Neural crest cell (in vitro differentiated cells): ENCODE measurements at regions not wholly inside any gene's neighbourhood (a gene's known extent, or its start where the extent isn't known, plus 50 kb on each side); places are given as distances from the start of the nearest gene placed in this dataset.

Experiments
- DNase-seq: peaks from one replicate; pipeline ENCODE4 v3.0.0; 2021; ENCODE audit warnings: low read depth, mixed read lengths, low spot score
- H3K27ac Mint-ChIP-seq: one replicate; pipeline ENCODE4 v1.8.0; 2021; ENCODE audit warnings: mild to moderate bottlenecking, mixed read lengths; ENCODE audit not compliant: unreplicated experiment
- H3K27me3 Mint-ChIP-seq: 2 replicates; pipeline ENCODE4 v1.8.0; 2021; ENCODE audit warnings: low read depth, mild to moderate bottlenecking, mixed read lengths
- H3K36me3 Mint-ChIP-seq: 2 replicates; pipeline ENCODE4 v1.8.0; 2021; ENCODE audit warnings: low read depth, mild to moderate bottlenecking, mixed read lengths
- H3K4me1 Mint-ChIP-seq: 2 replicates; pipeline ENCODE4 v1.8.0; 2021; ENCODE audit warnings: mixed read lengths
- H3K4me3 Mint-ChIP-seq: one replicate; pipeline ENCODE4 v1.8.0; 2021; ENCODE audit warnings: mild to moderate bottlenecking, mixed read lengths
- H3K9me3 Mint-ChIP-seq: 2 replicates; pipeline ENCODE4 v1.8.0; 2021; ENCODE audit warnings: mixed read lengths
- TF ChIP-seq, protein P1 (sequence below): fragments of 200-600 bp; sonication (generic); conservative IDR thresholded peaks from 2 replicates; pipeline ENCODE4 v1.5.0; 2021; ENCODE audit warnings: antibody characterized with exemption, mild to moderate bottlenecking

DNA sequence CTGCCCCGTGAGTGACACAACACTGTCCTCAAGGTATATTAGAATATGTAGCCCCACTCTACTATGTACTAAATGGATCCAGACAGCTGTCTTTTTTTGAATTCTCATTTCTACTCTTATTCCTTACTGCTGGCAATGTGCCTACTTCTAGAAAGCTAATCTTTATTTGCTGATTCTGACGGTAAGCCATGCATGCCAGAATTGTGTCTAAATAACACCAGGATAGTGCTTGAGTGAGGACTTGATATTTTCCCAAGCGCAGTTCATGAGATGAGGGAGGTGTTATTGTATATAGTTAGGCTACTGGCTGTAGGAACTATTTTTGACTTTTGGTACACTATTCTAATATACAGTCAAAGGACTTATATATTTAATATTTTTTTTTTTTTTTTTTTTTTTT lies 316.2 kb upstream of the NAV3 start:
- H3K9me3 Mint-ChIP-seq, result no peaks in the 10 kb centered on the region

DNA sequence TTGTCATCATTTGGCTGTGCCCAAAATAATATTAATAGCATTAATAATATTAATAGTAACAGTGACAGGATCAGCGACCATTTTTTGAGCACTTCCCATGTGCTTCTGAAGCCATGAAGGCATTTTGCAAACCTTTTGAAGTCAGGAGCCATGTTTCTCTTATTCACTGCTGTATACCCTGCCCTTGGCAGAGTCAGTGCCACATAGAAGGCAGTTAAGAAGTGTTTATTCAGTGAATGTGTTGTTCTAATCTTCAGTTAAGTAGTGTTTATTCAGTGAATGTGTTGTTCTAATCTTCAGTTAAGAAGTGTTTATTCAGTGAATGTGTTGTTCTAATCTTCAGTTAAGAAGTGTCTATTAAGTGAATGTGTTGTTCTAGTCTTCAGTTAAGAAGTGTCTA lies 319.7 kb upstream of the NAV3 start:
- Mint-ChIP-seq H3K4me3 (no peak overlapping the region), H3K36me3 (no peaks in the 10 kb centered on the region), H3K27ac (no peak overlapping the region), H3K27me3 (peaks cover 3% of the 10 kb centered on the region), H3K9me3 (no peaks in the 10 kb centered on the region), H3K4me1 (no peaks in the 10 kb centered on the region)
- DNase-seq, result no peak
- TF ChIP-seq, protein P1, sequence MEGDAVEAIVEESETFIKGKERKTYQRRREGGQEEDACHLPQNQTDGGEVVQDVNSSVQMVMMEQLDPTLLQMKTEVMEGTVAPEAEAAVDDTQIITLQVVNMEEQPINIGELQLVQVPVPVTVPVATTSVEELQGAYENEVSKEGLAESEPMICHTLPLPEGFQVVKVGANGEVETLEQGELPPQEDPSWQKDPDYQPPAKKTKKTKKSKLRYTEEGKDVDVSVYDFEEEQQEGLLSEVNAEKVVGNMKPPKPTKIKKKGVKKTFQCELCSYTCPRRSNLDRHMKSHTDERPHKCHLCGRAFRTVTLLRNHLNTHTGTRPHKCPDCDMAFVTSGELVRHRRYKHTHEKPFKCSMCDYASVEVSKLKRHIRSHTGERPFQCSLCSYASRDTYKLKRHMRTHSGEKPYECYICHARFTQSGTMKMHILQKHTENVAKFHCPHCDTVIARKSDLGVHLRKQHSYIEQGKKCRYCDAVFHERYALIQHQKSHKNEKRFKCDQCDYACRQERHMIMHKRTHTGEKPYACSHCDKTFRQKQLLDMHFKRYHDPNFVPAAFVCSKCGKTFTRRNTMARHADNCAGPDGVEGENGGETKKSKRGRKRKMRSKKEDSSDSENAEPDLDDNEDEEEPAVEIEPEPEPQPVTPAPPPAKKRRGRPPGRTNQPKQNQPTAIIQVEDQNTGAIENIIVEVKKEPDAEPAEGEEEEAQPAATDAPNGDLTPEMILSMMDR, result no peak

More for the DNA sequence above, 316.2 kb upstream of the NAV3 start:
- H3K4me1 Mint-ChIP-seq, result no peaks in the 10 kb centered on the region
- no peak overlapping the region for H3K4me3 Mint-ChIP-seq
- no peaks in the 10 kb centered on the region for H3K36me3 Mint-ChIP-seq
- H3K27ac Mint-ChIP-seq, result no peak overlapping the region
- TF ChIP-seq, protein P1, result no peak
- H3K27me3 Mint-ChIP-seq, result no peaks in the 10 kb centered on the region
- no peak for DNase-seq

DNA sequence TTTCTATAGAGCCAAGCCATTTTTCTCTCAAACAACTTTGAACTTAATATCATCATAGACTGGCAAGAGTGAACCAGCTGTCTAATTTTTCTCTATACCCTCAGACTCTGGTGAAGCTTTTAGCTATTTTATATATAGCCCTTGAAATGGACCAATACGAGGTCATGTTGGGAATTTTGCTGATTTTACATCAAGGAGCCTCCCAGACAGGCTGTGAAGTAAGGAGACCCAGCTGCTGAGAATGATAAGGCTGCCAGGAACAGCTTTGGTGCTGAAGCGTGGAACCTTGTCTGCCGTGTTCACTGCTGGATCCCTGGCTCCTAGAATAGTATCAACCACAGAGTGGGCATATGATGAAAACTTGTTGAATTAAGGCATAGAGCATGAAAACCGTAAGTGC lies 326.2 kb upstream of the NAV3 start:
- DNase-seq, result no peak
- no peak overlapping the region for H3K27ac Mint-ChIP-seq
- H3K4me3 Mint-ChIP-seq, result no peak overlapping the region
- TF ChIP-seq, protein P1, result no peak
- peaks cover 5% of the 10 kb centered on the region for H3K27me3 Mint-ChIP-seq
- H3K36me3 Mint-ChIP-seq, result no peaks in the 10 kb centered on the region
- peaks cover 2% of the 10 kb centered on the region for H3K9me3 Mint-ChIP-seq
- no peaks in the 10 kb centered on the region for H3K4me1 Mint-ChIP-seq

DNA sequence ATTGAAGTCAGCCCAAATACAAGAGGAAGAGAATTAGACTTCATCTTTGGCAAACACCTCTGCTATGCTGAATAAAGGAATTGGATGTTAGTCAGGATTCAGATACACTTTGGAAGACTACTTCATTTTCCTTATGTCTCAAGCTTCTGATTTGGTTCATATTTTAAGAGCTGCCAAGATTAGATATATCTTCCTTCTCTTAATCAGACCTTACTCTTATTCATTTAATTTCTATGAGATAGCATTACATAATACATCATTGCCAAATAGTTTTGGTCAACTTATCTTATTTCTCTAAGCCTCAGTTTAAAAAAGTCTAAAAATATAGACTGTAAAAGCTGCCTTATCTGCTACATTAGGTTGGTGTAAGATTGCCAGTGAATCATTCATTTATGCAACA lies 330.6 kb upstream of the NAV3 start:
- Mint-ChIP-seq H3K36me3 (no peaks in the 10 kb centered on the region), H3K4me1 (no peaks in the 10 kb centered on the region), H3K4me3 (no peak overlapping the region), H3K27ac (no peak overlapping the region), H3K9me3 (peaks cover 2% of the 10 kb centered on the region), H3K27me3 (peaks cover 2% of the 10 kb centered on the region)
- TF ChIP-seq, protein P1, result no peak
- DNase-seq, result no peak

DNA sequence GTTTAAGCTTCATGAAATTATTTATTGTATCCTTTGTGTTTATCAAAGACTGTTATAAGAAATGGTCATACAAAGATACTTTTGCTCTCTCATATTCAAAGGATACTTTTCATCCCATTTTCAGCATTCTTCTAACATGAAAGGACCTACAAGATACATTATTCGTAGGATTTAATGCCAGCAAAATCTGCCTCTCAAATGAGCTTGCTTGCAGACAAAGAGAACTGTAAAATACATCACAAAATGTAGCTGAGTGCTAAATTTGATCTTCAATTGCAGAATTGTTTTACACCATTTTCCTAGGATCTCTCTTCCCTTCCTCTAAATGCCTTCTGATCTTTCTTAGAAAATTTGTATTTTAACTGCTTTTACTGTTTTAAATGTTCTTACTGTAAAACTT lies 333.0 kb upstream of the NAV3 start:
- Mint-ChIP-seq H3K27me3 (no peaks in the 10 kb centered on the region), H3K27ac (no peak overlapping the region), H3K9me3 (peaks cover 2% of the 10 kb centered on the region), H3K4me3 (no peak overlapping the region), H3K36me3 (no peaks in the 10 kb centered on the region), H3K4me1 (no peaks in the 10 kb centered on the region)
- DNase-seq, result no peak
- TF ChIP-seq, protein P1, result no peak

DNA sequence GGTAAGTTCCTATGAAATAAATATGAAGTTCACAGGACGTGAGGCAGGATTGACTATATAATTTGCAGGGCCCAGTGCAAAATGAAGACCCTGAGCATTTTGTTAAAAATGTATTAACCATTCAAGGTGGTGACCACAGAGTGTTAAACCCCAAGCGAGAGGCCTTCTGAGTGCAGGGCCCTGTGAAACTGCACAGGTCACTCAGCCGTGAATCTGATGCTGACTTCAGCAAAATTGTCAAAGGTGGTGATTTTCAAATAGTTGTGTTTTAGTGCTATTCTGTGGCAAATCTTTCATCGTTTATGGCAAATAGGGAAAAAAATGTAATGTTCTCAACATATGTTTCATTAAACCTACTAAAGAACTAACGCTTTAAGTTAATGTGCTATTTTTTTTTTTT lies 334.0 kb upstream of the NAV3 start:
- peaks cover 2% of the 10 kb centered on the region for H3K9me3 Mint-ChIP-seq
- no peak overlapping the region for H3K4me3 Mint-ChIP-seq
- TF ChIP-seq, protein P1, result no peak
- no peak overlapping the region for H3K27ac Mint-ChIP-seq
- DNase-seq, result no peak
- H3K36me3 Mint-ChIP-seq, result no peaks in the 10 kb centered on the region
- H3K27me3 Mint-ChIP-seq, result no peaks in the 10 kb centered on the region
- H3K4me1 Mint-ChIP-seq, result no peaks in the 10 kb centered on the region
